ENCODE measurements at regions not wholly inside any gene's neighbourhood (a gene's known extent, or its start where the extent isn't known, plus 50 kb on each side); places are given as distances from the start of the nearest gene placed in this dataset.

DNA sequence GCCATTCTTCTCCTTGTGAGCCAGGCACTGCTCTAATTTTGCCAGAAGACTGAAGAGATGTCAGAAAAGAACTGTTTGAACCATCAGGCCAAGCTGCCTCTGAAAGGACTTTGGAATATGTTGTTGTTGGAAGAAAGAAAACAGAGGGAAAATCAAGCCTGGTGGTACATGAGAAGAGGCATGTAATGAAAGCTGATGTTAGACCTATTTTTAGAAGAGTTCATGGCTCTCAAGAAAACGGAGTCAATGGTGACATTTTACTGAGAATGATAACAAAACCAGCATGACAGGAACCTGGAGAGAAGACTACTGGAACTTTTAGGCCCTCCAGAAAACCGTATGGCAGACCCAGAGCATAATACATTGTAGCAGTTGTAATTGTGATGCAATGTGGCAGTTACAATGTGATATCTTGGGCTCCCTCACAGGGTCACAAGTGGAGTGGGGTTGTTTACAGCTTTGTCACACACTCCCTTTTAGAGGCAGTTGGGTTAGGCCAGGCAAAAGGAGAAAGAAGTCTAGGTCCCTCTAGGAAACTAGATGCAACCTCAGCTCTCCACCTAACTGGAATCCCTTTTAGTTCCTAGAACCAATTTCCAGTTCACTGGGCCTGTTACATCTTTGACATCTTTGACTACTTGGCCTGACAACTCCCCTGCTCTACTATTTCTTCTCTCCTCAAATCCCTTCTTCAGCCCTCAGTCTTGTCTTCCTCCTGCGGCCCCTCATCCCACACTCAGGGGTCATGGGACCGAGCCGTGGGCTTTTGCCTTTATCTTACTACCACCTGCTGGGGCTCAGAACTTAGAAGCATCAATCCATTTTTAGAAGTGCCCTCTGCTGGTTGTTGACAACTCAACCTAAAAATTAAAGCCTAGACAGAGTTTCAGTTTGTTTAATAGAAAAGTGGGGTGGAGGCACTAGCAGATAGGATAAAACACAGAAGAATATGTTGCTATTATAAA is 61.2 kb upstream of the JAK2 start:
- in situ Hi-C loops (cut with MboI; ENCODE audit: low sequenced_read_pairs in 4 of 4) = no loop called here
- Histone ChIP-seq H3K27ac (peak overlapping the region; percentile 72 to 83 (median 80)), H3K4me3 (no peak overlapping the region), H3K4me1 (peaks cover 34 to 55% of the 10 kb centered on the region in 2 donors), H3K36me3 (no peaks in the 10 kb centered on the region), H3K27me3 (no peaks in the 10 kb centered on the region), H3K9me3 (no peaks in the 10 kb centered on the region)
- intact Hi-C loops (cut with DNase I; ENCODE audit: low total_unique reads) = no loop called here
- DNase-seq (no peak), ATAC-seq (peak; percentile 83 to 88)
- TF ChIP-seq, protein P1, sequence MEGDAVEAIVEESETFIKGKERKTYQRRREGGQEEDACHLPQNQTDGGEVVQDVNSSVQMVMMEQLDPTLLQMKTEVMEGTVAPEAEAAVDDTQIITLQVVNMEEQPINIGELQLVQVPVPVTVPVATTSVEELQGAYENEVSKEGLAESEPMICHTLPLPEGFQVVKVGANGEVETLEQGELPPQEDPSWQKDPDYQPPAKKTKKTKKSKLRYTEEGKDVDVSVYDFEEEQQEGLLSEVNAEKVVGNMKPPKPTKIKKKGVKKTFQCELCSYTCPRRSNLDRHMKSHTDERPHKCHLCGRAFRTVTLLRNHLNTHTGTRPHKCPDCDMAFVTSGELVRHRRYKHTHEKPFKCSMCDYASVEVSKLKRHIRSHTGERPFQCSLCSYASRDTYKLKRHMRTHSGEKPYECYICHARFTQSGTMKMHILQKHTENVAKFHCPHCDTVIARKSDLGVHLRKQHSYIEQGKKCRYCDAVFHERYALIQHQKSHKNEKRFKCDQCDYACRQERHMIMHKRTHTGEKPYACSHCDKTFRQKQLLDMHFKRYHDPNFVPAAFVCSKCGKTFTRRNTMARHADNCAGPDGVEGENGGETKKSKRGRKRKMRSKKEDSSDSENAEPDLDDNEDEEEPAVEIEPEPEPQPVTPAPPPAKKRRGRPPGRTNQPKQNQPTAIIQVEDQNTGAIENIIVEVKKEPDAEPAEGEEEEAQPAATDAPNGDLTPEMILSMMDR (IDR thresholded peaks at IDR 0.05 in 4 of 5, conservative IDR thresholded peaks at IDR 0.05 in 1 of 5) = peak in 3 of 5 experiments; percentile 16 to 27 (median 22)
- no peak for TF ChIP-seq POLR2A (IDR thresholded peaks at IDR 0.05)

DNA sequence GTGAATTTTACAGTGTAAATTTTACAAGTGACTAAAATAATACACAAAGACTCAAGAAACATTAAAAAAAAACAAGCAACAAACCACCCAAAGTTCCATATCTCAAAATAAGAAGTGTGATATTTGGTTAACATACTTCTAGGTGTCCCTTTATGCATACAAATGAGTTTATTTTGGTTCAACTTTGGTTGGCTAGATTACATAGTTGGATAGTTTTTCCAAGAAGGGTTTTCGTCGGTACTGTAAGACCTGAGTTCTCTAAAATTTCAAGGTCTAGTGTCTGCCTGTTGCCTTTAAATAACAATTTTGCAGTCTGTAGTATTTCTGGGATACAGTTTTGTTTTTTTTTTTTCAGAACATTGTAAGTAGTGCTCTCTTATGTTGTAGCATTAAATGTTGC is 58.8 kb upstream of the JAK2 start:
- ATAC-seq (no peak), DNase-seq (no peak)
- no peaks in the 10 kb centered on the region for H3K36me3 ChIP-seq
- peaks cover 39 to 54% of the 10 kb centered on the region in 2 donors for H3K4me1 ChIP-seq
- H3K27me3 ChIP-seq = no peaks in the 10 kb centered on the region
- no peak overlapping the region for H3K27ac ChIP-seq
- no peak for TF ChIP-seq POLR2A (IDR thresholded peaks at IDR 0.05)
- TF ChIP-seq, protein P1 (IDR thresholded peaks at IDR 0.05 in 4 of 5, conservative IDR thresholded peaks at IDR 0.05 in 1 of 5) = no peak
- H3K9me3 ChIP-seq = no peaks in the 10 kb centered on the region
- in situ Hi-C loops (cut with MboI; ENCODE audit: low sequenced_read_pairs in 4 of 4) (no loop called here), intact Hi-C loops (cut with DNase I; ENCODE audit: low total_unique reads) (loop anchor here (5.0 kb wide), 1 partner anchor 164 kb away; no protein-coding TSS in a partner anchor)
- no peak overlapping the region for H3K4me3 ChIP-seq

DNA sequence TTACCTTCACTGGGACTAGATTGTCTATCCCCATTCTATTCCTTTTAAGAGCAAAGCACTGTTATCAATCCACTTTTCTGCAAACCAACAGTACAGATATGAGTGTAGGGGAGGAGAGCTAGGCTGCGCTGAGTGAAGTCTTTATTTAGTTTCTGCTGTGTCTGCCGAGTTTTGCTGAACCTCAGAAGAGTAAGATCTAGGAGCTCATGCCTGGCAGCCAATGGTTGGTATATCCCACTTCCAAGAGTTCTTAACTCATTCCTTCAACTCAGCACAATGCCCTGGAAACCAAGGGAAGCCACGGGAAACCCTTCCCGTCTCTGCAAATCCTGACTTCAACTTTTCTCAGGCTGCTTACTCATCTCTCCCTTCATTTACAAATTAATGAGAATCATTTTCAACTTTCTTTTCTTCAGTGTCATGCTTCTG is 58.0 kb upstream of the JAK2 start:
- intact Hi-C loops (cut with DNase I; ENCODE audit: low total_unique reads) (loop anchor here (5.0 kb wide), 1 partner anchor 165 kb away; no protein-coding TSS in a partner anchor), in situ Hi-C loops (cut with MboI; ENCODE audit: low sequenced_read_pairs in 4 of 4) (no loop called here)
- peak in 1 of 2 donors; percentile 11 for ATAC-seq

DNA sequence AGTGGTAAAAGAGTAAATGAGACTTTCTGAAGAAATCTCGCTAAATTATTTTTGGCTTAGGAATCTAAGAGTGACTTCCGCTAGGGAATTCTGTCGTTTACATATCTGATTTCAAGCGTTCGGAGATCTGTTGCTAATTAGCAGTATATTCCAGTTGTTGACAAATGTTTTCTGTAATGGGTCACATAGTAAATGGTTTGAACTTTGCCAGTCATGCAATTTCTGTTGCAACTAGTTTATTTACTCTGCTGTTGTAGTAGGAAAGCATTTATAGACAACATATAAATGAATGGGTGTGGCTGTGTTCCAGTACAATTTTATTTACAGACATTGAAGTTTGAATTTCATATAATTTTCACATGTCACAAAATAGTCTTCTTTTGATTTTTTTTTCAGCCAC is 57.4 kb upstream of the JAK2 start:
- peak overlapping the region; percentile 24 to 49 (median 40) for H3K27ac ChIP-seq

More for the DNA sequence above, 58.0 kb upstream of the JAK2 start:
- Histone ChIP-seq H3K27me3 (no peaks in the 10 kb centered on the region), H3K4me3 (peak overlapping the region in 2 of 4 donors; percentile 6 to 18), H3K4me1 (peaks cover 39 to 51% of the 10 kb centered on the region in 2 donors), H3K27ac (peak overlapping the region; percentile 24 to 49 (median 40)), H3K9me3 (no peaks in the 10 kb centered on the region), H3K36me3 (no peaks in the 10 kb centered on the region)
- TF ChIP-seq, protein P1 (IDR thresholded peaks at IDR 0.05 in 4 of 5, conservative IDR thresholded peaks at IDR 0.05 in 1 of 5) = no peak
- TF ChIP-seq POLR2A (IDR thresholded peaks at IDR 0.05) = no peak
- DNase-seq = no peak

More for the DNA sequence above, 57.4 kb upstream of the JAK2 start:
- H3K9me3 ChIP-seq = no peaks in the 10 kb centered on the region
- in situ Hi-C loops (cut with MboI; ENCODE audit: low sequenced_read_pairs in 4 of 4) (no loop called here), intact Hi-C loops (cut with DNase I; ENCODE audit: low total_unique reads) (loop anchor here (5.0 kb wide), 1 partner anchor 165 kb away; no protein-coding TSS in a partner anchor)
- H3K4me3 ChIP-seq = peak overlapping the region in 1 of 4 donors; percentile 6
- ATAC-seq (peak in 1 of 2 donors; percentile 17), DNase-seq (no peak)
- peaks cover 34 to 46% of the 10 kb centered on the region in 2 donors for H3K4me1 ChIP-seq
- no peaks in the 10 kb centered on the region for H3K27me3 ChIP-seq
- H3K36me3 ChIP-seq = no peaks in the 10 kb centered on the region
- TF ChIP-seq, protein P1 (IDR thresholded peaks at IDR 0.05 in 4 of 5, conservative IDR thresholded peaks at IDR 0.05 in 1 of 5) = no peak
- no peak for TF ChIP-seq POLR2A (IDR thresholded peaks at IDR 0.05)

Data from gastrocnemius medialis (tissue), 4 donors.